CD14-positive monocyte (primary cell): ENCODE measurements at regions not wholly inside any gene's neighbourhood (a gene's known extent, or its start where the extent isn't known, plus 50 kb on each side); places are given as distances from the start of the nearest gene placed in this dataset.

Experiments used
- DNase-seq, 3 donors: peaks; one replicate each; pipeline ENCODE4 v3.0.0-alpha.2; 2011 to 2022
- H2AFZ ChIP-seq: 2 replicates; pipeline ENCODE4 v1.6.0; 2012; ENCODE audit warnings: mild to moderate bottlenecking, low read depth, low read length, inconsistent platforms; ENCODE audit not compliant: insufficient read depth, poor library complexity, severe bottlenecking
- H3K27ac ChIP-seq, 2 donors: 1 replicate in 1 of 2; 2 replicates in 1 of 2; pipeline ENCODE4 v1.5.1; 2012 to 2013; ENCODE audit warnings: low read length in 2 of 2, control low read depth in 1 of 2, inconsistent platforms in 1 of 2, low read depth in 1 of 2, mild to moderate bottlenecking in 1 of 2
- H3K27me3 ChIP-seq, 2 donors: one replicate each; pipeline versions ENCODE4 v1.6.0 to v1.6.1; 2011 to 2013; ENCODE audit warnings: low read length in 2 of 2; ENCODE audit not compliant: control insufficient read depth in 2 of 2, insufficient read depth in 2 of 2
- H3K36me3 ChIP-seq, 2 donors: replicated peaks in 1 of 2; 1 replicate in 1 of 2; 2 replicates in 1 of 2; pipeline versions ENCODE4 v1.5.1 to v1.6.1; 2012 to 2013; ENCODE audit warnings: low read length in 2 of 2, control low read depth in 1 of 2, inconsistent platforms in 1 of 2, mild to moderate bottlenecking in 1 of 2; ENCODE audit not compliant: insufficient read depth in 2 of 2, control insufficient read depth in 1 of 2
- H3K4me1 ChIP-seq, 2 donors: 1 replicate in 1 of 2; 2 replicates in 1 of 2; pipeline versions ENCODE4 v1.5.1 to v1.6.1; 2012 to 2013; ENCODE audit warnings: low read length in 2 of 2, control low read depth in 1 of 2, inconsistent platforms in 1 of 2, mild to moderate bottlenecking in 1 of 2, moderate library complexity in 1 of 2; ENCODE audit not compliant: insufficient read depth in 2 of 2, control insufficient read depth in 1 of 2
- H3K4me2 ChIP-seq: replicated peaks from 2 replicates; pipeline ENCODE3; 2012; ENCODE audit warnings: low read length, moderate library complexity, mild to moderate bottlenecking; ENCODE audit not compliant: poor library complexity, severe bottlenecking; ENCODE audit errors: extremely low read depth
- H3K4me3 ChIP-seq, 3 experiments: fragments of 200-600 bp in 1 of 3; sonication (generic) in 1 of 3; replicated peaks in 1 of 3; 1 replicate in 2 of 3; 2 replicates in 1 of 3; pipeline ENCODE4 v1.5.1; 2011 to 2013; ENCODE audit warnings: low read length in 3 of 3, mild to moderate bottlenecking in 3 of 3, control low read depth in 2 of 3, low read depth in 2 of 3, inconsistent platforms in 1 of 3, moderate library complexity in 1 of 3
- H3K79me2 ChIP-seq: 2 replicates; pipeline ENCODE4 v1.6.0; 2012; ENCODE audit warnings: mild to moderate bottlenecking, control low read depth, inconsistent platforms, low read length, moderate library complexity; ENCODE audit not compliant: insufficient read depth
- H3K9ac ChIP-seq: 2 replicates; pipeline ENCODE4 v1.6.0; 2017; ENCODE audit warnings: low read length, mild to moderate bottlenecking; ENCODE audit not compliant: insufficient read depth, poor library complexity, severe bottlenecking
- H3K9me3 ChIP-seq, 2 donors: replicated peaks in 1 of 2; 1 replicate in 1 of 2; 2 replicates in 1 of 2; pipeline versions ENCODE4 v1.5.1 to v1.6.1; 2012 to 2013; ENCODE audit warnings: low read length in 2 of 2, control low read depth in 1 of 2; ENCODE audit not compliant: control insufficient read depth in 1 of 2, insufficient read depth in 1 of 2
- H4K20me1 ChIP-seq: 2 replicates; pipeline ENCODE4 v1.6.0; 2012; ENCODE audit warnings: mild to moderate bottlenecking, low read length, control low read depth, moderate library complexity; ENCODE audit not compliant: insufficient read depth
- H3K27ac Mint-ChIP-seq, 7 donors: one replicate each; pipeline ENCODE4 v1.8.0; 2020; ENCODE audit warnings: mild to moderate bottlenecking in 7 of 7, mixed read lengths in 7 of 7, moderate library complexity in 6 of 7, inconsistent platforms in 2 of 7
- H3K27me3 Mint-ChIP-seq, 3 donors: one replicate each; pipeline ENCODE4 v1.8.0; 2021 to 2022; ENCODE audit warnings: low read depth in 3 of 3, mild to moderate bottlenecking in 3 of 3, mixed read lengths in 3 of 3, moderate library complexity in 3 of 3, inconsistent platforms in 1 of 3
- H3K36me3 Mint-ChIP-seq, 2 donors: one replicate each; pipeline ENCODE4 v1.8.0; 2020; ENCODE audit warnings: mixed read lengths in 2 of 2, inconsistent platforms in 1 of 2, mild to moderate bottlenecking in 1 of 2
- H3K4me1 Mint-ChIP-seq: one replicate; pipeline ENCODE4 v1.8.0; 2020; ENCODE audit warnings: mild to moderate bottlenecking, mixed read lengths
- H3K4me3 Mint-ChIP-seq, 2 donors: one replicate each; pipeline ENCODE4 v1.8.0; 2020; ENCODE audit warnings: mild to moderate bottlenecking in 2 of 2, mixed read lengths in 2 of 2, moderate library complexity in 1 of 2
- H3K9me3 Mint-ChIP-seq, 7 donors: one replicate each; pipeline ENCODE4 v1.8.0; 2020 to 2022; ENCODE audit warnings: mixed read lengths in 7 of 7, mild to moderate bottlenecking in 6 of 7, moderate library complexity in 6 of 7, inconsistent platforms in 2 of 7
- WGBS: methylation state at CpG from one replicate; pipeline ENCODE4 v1.1.5; 2013; ENCODE audit warnings: missing lambda C conversion rate; ENCODE audit not compliant: insufficient coverage; 5-methylcytosine and 5-hydroxymethylcytosine counted together
- intact Hi-C, 2 donors: fragments of 100-400 bp; cut with micrococcal nuclease; formaldehyde crosslinking; loops; one replicate each; pipeline versions ENCODE4 v1.15.0 to v1.15.1; 2023
- TF ChIP-seq, protein P1 (sequence below): fragments of 200-600 bp; IDR thresholded peaks from one replicate; pipeline ENCODE4 v1.8.0; 2022; ENCODE audit warnings: antibody characterized with exemption, mild to moderate bottlenecking

- Histone ChIP-seq H3K36me3 (no peaks in the 10 kb centered on the region), H3K27me3 (no peaks in the 10 kb centered on the region), H3K79me2 (no peaks in the 10 kb centered on the region), H3K4me1 (no peaks in the 10 kb centered on the region), H3K9ac (no peak overlapping the region), H3K4me3 (no peak overlapping the region), H3K27ac (no peak overlapping the region), H2AFZ (no peak overlapping the region), H3K9me3 (no peaks in the 10 kb centered on the region), H3K4me2 (no peak overlapping the region), H4K20me1 (no peaks in the 10 kb centered on the region)
- TF ChIP-seq, protein P1, sequence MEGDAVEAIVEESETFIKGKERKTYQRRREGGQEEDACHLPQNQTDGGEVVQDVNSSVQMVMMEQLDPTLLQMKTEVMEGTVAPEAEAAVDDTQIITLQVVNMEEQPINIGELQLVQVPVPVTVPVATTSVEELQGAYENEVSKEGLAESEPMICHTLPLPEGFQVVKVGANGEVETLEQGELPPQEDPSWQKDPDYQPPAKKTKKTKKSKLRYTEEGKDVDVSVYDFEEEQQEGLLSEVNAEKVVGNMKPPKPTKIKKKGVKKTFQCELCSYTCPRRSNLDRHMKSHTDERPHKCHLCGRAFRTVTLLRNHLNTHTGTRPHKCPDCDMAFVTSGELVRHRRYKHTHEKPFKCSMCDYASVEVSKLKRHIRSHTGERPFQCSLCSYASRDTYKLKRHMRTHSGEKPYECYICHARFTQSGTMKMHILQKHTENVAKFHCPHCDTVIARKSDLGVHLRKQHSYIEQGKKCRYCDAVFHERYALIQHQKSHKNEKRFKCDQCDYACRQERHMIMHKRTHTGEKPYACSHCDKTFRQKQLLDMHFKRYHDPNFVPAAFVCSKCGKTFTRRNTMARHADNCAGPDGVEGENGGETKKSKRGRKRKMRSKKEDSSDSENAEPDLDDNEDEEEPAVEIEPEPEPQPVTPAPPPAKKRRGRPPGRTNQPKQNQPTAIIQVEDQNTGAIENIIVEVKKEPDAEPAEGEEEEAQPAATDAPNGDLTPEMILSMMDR, result no peak
- no peak for DNase-seq
- Mint-ChIP-seq H3K4me3 (no peak overlapping the region), H3K27me3 (peaks cover 2 to 6% (median 4%) of the 10 kb centered on the region in 3 donors), H3K36me3 (no peaks in the 10 kb centered on the region), H3K9me3 (peaks cover 0 to 3% (median 0%) of the 10 kb centered on the region in 7 donors), H3K4me1 (no peaks in the 10 kb centered on the region), H3K27ac (no peak overlapping the region)
- intact Hi-C loops, result no loop called here
- WGBS, result 60% methylated on average over 3 of the region's 4 CpGs
Observed at GRCh38 chr2:118490330-118490729, 357.1 kb downstream of the EN1 start.

DNA sequence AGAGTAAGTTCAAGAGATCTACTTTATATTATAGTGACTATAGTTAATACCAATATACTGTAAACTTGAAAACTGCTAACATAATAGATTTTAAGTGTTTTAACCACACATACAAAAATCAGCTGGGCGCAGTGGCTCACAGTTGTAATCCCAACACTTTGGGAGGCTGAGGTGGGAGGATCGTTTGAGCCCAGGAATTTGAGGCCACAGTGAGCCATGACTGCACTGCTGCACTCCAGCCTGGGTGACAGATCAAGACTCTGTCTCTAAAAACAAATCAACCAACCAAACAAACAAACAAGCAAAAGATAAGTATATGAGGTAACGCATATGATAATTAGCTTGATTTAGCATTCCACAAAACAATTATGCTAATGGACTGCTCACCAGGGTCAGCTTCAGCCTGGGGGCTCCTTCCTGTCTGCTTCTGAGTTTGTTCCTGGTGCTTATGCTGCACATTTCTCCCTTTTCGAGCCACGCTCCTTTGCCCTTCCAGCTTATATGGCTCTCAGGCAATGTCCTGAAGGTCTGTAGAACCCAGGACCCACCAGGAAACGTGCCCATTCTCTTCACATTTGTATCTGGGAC lies 357.6 kb downstream of the EN1 start:
- Histone ChIP-seq H3K27ac (no peak overlapping the region), H3K27me3 (no peaks in the 10 kb centered on the region), H4K20me1 (no peaks in the 10 kb centered on the region), H3K4me1 (no peaks in the 10 kb centered on the region), H3K4me3 (no peak overlapping the region), H3K9me3 (no peaks in the 10 kb centered on the region), H3K36me3 (no peaks in the 10 kb centered on the region), H3K4me2 (no peak overlapping the region), H3K9ac (no peak overlapping the region), H3K79me2 (no peaks in the 10 kb centered on the region), H2AFZ (no peak overlapping the region)
- intact Hi-C loops, result no loop called here
- Mint-ChIP-seq H3K4me1 (no peaks in the 10 kb centered on the region), H3K27ac (no peak overlapping the region), H3K4me3 (no peak overlapping the region), H3K9me3 (peaks cover 0 to 5% (median 1%) of the 10 kb centered on the region in 7 donors), H3K36me3 (no peaks in the 10 kb centered on the region), H3K27me3 (peaks cover 2 to 5% (median 4%) of the 10 kb centered on the region in 3 donors)
- TF ChIP-seq, protein P1, result no peak
- 57% methylated on average over 3 of the region's 6 CpGs for WGBS
- no peak for DNase-seq
